ENCODE measurements at regions not wholly inside any gene's neighbourhood (a gene's known extent, or its start where the extent isn't known, plus 50 kb on each side); places are given as distances from the start of the nearest gene placed in this dataset.

DNA sequence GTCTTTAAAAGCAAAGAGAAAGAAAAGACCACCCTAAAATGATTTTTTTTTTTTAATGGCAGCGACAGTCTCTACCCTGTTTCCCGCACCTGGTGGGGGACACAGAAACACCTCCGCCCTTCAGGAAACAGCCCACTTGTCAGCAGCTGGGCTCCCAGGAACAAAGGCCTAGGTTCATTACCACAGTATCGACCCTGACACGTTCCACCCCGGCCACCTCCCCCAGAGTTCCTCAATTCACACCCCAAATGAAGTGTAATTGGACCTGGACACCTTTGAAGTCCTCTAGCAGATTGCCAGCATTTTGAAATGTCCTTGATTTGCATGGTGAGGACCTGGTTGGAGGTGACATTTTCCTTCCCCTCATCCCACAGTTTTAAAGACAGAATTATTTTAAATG lies 175.0 kb upstream of the BCOR start (continued):
- TF ChIP-seq, protein P1, sequence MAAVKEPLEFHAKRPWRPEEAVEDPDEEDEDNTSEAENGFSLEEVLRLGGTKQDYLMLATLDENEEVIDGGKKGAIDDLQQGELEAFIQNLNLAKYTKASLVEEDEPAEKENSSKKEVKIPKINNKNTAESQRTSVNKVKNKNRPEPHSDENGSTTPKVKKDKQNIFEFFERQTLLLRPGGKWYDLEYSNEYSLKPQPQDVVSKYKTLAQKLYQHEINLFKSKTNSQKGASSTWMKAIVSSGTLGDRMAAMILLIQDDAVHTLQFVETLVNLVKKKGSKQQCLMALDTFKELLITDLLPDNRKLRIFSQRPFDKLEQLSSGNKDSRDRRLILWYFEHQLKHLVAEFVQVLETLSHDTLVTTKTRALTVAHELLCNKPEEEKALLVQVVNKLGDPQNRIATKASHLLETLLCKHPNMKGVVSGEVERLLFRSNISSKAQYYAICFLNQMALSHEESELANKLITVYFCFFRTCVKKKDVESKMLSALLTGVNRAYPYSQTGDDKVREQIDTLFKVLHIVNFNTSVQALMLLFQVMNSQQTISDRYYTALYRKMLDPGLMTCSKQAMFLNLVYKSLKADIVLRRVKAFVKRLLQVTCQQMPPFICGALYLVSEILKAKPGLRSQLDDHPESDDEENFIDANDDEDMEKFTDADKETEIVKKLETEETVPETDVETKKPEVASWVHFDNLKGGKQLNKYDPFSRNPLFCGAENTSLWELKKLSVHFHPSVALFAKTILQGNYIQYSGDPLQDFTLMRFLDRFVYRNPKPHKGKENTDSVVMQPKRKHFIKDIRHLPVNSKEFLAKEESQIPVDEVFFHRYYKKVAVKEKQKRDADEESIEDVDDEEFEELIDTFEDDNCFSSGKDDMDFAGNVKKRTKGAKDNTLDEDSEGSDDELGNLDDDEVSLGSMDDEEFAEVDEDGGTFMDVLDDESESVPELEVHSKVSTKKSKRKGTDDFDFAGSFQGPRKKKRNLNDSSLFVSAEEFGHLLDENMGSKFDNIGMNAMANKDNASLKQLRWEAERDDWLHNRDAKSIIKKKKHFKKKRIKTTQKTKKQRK (IDR thresholded peaks at IDR 0.05; ENCODE audit: low read depth, low read length): no peak
- no peak for TF ChIP-seq ETV6 (conservative IDR thresholded peaks at IDR 0.05 in 1 of 2, IDR thresholded peaks at IDR 0.05 in 1 of 2; ENCODE audit: borderline replicate concordance in 1 of 2, low read depth in 1 of 2)
- TF ChIP-seq KLF5 (IDR thresholded peaks at IDR 0.05; ENCODE audit: partially characterized antibody): no peak

DNA sequence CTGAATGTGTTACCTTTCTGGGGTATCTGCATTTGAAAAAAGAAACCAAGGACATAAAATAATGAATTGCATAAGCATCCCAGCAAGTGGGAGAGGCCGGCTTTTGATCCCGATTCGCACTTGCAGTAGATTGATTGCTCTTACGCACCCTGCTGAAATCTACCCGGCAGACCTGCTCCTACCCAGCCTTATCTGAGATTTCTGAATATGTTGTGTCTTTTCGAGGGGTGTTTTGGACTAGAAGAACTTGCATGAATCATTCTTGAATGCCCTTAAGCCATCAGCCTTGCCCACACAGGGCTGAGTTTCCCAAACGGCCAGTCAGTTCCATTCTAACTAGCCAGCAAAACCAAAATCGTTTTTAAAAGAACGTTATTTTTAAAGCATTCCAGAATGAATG lies 174.4 kb upstream of the BCOR start:
- no peak for DNase-seq (ENCODE audit: low read depth, low spot score)
- no peak for FAIRE-seq
- no peaks in the 10 kb centered on the region for H3K79me2 ChIP-seq (ENCODE audit: control insufficient read depth, insufficient read depth, low read length)
- H3K9ac ChIP-seq (ENCODE audit: control insufficient read depth, insufficient read depth, low read length): no peak overlapping the region
- intact Hi-C loops (cut with micrococcal nuclease; ENCODE audit: unreplicated experiment): no loop called here
- H3K4me1 ChIP-seq (ENCODE audit: control insufficient read depth, insufficient read depth, low read length): peaks cover 14% of the 10 kb centered on the region
- no peak for ATAC-seq
- H3K4me3 ChIP-seq: no peak overlapping the region
- no peaks in the 10 kb centered on the region; the same call in 2 of the 3 replicates for H3K9me3 ChIP-seq (replicated peaks; ENCODE audit: control insufficient read depth, insufficient read depth, low read length)
- ChIA-PET CTCF (interaction anchor here (0.7 kb wide), 1 partner anchor 434 kb away, joined by 3 read pairs; no protein-coding TSS in a partner anchor), RAD21 (ENCODE audit: unreplicated experiment) (no interaction called here), SMC1A (ENCODE audit: uncharacterized antibody, unreplicated experiment) (no interaction called here), POLR2A (no interaction called here)
- no peak overlapping the region for H3K4me2 ChIP-seq (ENCODE audit: control insufficient read depth, insufficient read depth)
- in situ Hi-C loops (cut with MboI): no loop called here
- BruUV-seq (replicated peaks): no TSS peak
- no peak overlapping the region for H2AFZ ChIP-seq (ENCODE audit: control insufficient read depth, low read depth, low read length)
- H4K20me1 ChIP-seq (ENCODE audit: control insufficient read depth, insufficient read depth): no peaks in the 10 kb centered on the region
- TF ChIP-seq SIN3A (IDR thresholded peaks at IDR 0.05; ENCODE audit: low read depth, low read length) (no peak), CREB1 (IDR thresholded peaks at IDR 0.05; ENCODE audit: low read depth) (no peak), MYB (IDR thresholded peaks at IDR 0.05; ENCODE audit: borderline replicate concordance, low read depth, low read length) (no peak), ETV6 (conservative IDR thresholded peaks at IDR 0.05 in 1 of 2, IDR thresholded peaks at IDR 0.05 in 1 of 2; ENCODE audit: borderline replicate concordance in 1 of 2, low read depth in 1 of 2) (no peak)
- H3K36me3 ChIP-seq (ENCODE audit: control insufficient read depth in 2 of 2, insufficient read depth in 2 of 2, low read length in 1 of 2): no peaks in the 10 kb centered on the region
- H3K27me3 ChIP-seq (replicated peaks in 1 of 2; ENCODE audit: control insufficient read depth in 2 of 2, insufficient read depth in 2 of 2, low read length in 1 of 2): no peaks in the 10 kb centered on the region
- H3K27ac ChIP-seq (ENCODE audit: control insufficient read depth, insufficient read depth): no peak overlapping the region
- WGBS (ENCODE audit: insufficient coverage, insufficient replicate concordance, low lambda C conversion rate, missing lambda C conversion rate): 71% methylated on average over 9 of the region's 9 CpGs
